GM12892 (cell line): ENCODE measurements at regions not wholly inside any gene's neighbourhood (a gene's known extent, or its start where the extent isn't known, plus 50 kb on each side); places are given as distances from the start of the nearest gene placed in this dataset.

ENCODE experiments used
- POLR2A ChIP-seq: IDR thresholded peaks from 2 replicates; pipeline ENCODE4 v1.6.1; 2011; ENCODE audit warnings: low read depth, low read length, control low read depth
- POLR2AphosphoS5 ChIP-seq: IDR thresholded peaks from 2 replicates; pipeline ENCODE4 v1.6.1; 2011; ENCODE audit warnings: low read depth, low read length, control low read depth

DNA sequence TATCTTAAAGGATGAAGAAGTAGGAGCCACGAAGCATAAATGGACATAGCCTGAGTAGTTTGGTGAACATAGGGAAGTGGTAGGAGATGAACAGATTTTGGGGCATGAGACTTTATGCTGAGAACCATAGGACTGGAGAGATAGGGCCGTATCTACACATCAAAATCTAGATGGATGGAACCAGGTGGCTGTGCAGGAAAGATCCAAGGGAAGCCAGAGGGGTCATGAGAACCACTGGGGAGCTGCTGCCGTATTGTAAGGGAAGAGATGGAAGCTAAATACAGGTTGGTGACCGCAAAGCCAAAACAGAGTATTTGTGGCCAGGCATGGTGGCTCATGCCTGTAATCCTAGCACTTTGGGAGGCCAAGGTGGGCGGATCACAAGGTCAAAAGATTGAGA, 124.3 kb downstream of the TRIB2 start:
- TF ChIP-seq POLR2AphosphoS5 (no peak), POLR2A (no peak)
